HG03103 (cell line): ENCODE measurements at regions not wholly inside any gene's neighbourhood (a gene's known extent, or its start where the extent isn't known, plus 50 kb on each side); places are given as distances from the start of the nearest gene placed in this dataset.

Experiments
- ATAC-seq: cut with Tn5 transposase; IDR thresholded peaks from one replicate; pipeline ENCODE4 v1.9.1; 2021; ENCODE audit warnings: low read depth; ENCODE audit not compliant: unreplicated experiment

- no peak for ATAC-seq
Measured at GRCh38 chr13:74687442-74688182, 553.4 kb upstream of the KLF12 start.

GRCh38 chr13:74683411-74683810 lies 549.2 kb upstream of the KLF12 start:
- no peak for ATAC-seq

GRCh38 chr13:74682746-74683145 lies 548.5 kb upstream of the KLF12 start:
- no peak for ATAC-seq

- ATAC-seq = no peak
Measured at GRCh38 chr13:74681891-74682290, 547.7 kb upstream of the KLF12 start.

- no peak for ATAC-seq
Measured at GRCh38 chr13:74678308-74678965, 544.2 kb upstream of the KLF12 start.

- ATAC-seq = no peak
Measured at GRCh38 chr13:74675972-74676371, 541.8 kb upstream of the KLF12 start.

- ATAC-seq = no peak
Measured at GRCh38 chr13:74675182-74675581, 541.0 kb upstream of the KLF12 start.

- ATAC-seq = no peak
Measured at GRCh38 chr13:74674720-74675119, 540.5 kb upstream of the KLF12 start.

GRCh38 chr13:74669149-74669548 lies 534.9 kb upstream of the KLF12 start:
- no peak for ATAC-seq

GRCh38 chr13:74667656-74668203 lies 533.5 kb upstream of the KLF12 start:
- ATAC-seq = no peak

GRCh38 chr13:74662905-74663304 lies 528.7 kb upstream of the KLF12 start:
- ATAC-seq = no peak

GRCh38 chr13:74661851-74662250 lies 527.6 kb upstream of the KLF12 start:
- ATAC-seq = no peak

- ATAC-seq = no peak
Measured at GRCh38 chr13:74657765-74658164, 523.6 kb upstream of the KLF12 start.

GRCh38 chr13:74651121-74651520 lies 516.9 kb upstream of the KLF12 start:
- ATAC-seq = no peak

- ATAC-seq = no peak
Measured at GRCh38 chr13:74647991-74648390, 513.8 kb upstream of the KLF12 start.

- no peak for ATAC-seq
Measured at GRCh38 chr13:74647211-74647610, 513.0 kb upstream of the KLF12 start.

- ATAC-seq = no peak
Measured at GRCh38 chr13:74646091-74646490, 511.9 kb upstream of the KLF12 start.

GRCh38 chr13:74645586-74645985 lies 511.4 kb upstream of the KLF12 start:
- no peak for ATAC-seq

GRCh38 chr13:74644229-74644628 lies 510.0 kb upstream of the KLF12 start:
- no peak for ATAC-seq

GRCh38 chr13:74641586-74641985 lies 507.4 kb upstream of the KLF12 start:
- no peak for ATAC-seq

- no peak for ATAC-seq
Measured at GRCh38 chr13:74633734-74634133, 499.5 kb upstream of the KLF12 start.

GRCh38 chr13:74629985-74630384 lies 495.8 kb upstream of the KLF12 start:
- ATAC-seq = no peak
